ENCODE measurements at regions not wholly inside any gene's neighbourhood (a gene's known extent, or its start where the extent isn't known, plus 50 kb on each side); places are given as distances from the start of the nearest gene placed in this dataset.
A peak's percentile ranks its signal among the peaks of the same experiment; 100 is the strongest.

GRCh38 chr1:239603530-239603929, 217.2 kb downstream of the CHRM3 start:
- DNase-seq: no peak

- DNase-seq: no peak
Measured at GRCh38 chr1:239606850-239607400, 220.6 kb downstream of the CHRM3 start.

DNA sequence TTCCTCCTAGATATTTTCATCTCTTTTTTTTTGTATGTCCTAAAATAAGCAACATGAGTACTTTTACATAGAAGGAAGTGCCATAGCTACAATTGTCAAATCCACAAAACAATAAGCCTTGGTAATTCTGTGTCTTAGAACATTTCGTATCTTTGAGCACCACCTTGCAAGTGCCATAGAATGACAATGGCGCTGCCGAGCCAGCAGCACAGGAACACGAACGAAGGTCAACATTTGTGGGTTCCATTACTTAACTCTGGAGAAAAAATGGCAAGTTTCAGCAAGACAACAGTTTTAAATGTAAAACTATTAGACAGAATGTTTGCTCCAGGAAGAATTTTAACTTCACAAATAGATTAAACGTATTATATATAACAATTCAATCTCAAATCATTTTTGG, 222.1 kb downstream of the CHRM3 start:
- DNase-seq: no peak

DNA sequence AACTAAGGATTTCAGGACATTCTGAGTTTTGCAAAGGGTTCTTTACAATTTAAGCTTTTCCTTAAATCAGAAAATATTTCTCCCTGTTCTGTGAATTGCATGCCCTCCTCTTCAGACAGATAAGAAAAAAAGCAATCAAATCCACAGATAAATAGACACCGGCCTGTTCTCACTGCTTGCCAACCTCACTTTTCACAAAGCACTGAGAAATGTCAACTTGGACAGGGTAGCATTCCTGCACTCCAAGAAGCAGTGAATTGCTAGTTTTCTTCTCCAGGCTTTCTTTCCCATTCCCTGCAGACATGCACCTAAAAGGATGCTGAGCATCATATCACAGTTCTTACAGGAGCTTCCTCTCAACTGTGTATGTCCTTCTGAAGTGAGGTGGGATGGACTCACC, 226.0 kb downstream of the CHRM3 start:
- DNase-seq: no peak

- DNase-seq: no peak
Measured at GRCh38 chr1:239616673-239617072, 230.3 kb downstream of the CHRM3 start.

DNA sequence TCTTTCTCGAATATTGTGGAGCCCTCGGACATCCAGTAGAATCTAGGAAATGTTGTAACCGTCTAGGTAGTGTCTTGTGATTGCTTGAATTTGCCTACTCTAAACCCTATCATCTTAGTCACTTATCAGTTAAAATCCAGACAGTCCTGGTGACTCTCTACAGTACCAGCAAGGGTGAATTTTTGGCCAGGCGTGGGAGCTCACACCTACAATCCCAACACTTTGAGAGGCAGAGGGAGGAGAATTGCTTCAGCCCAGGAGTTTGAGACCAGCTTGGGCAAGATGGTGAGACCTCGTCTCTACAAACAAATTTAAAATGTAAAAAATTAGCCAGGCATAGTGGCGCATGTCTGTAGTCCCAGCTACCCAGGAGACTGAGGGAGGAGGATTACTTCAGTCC, 230.9 kb downstream of the CHRM3 start:
- DNase-seq: no peak

GRCh38 chr1:239617731-239618130, 231.4 kb downstream of the CHRM3 start:
- no peak for DNase-seq

DNA sequence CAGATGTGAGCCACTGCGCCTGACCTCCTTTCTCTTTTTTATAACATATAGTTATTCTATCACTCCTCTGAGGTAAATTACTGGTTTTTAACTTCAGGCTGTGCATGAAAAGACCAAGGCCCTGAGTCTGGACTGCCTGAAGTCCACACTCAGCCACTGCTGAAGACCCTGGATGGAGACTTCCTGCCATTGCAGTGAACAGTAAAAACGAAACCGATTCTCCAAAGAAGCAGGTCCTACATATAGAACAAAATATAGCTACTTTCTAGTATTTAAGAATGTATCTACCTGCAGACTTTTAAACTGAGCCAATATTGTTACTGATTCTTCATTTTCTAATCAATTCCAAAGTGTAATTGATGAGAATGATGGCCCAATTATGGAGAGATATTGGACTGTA, 232.8 kb downstream of the CHRM3 start:
- no peak for DNase-seq

DNA sequence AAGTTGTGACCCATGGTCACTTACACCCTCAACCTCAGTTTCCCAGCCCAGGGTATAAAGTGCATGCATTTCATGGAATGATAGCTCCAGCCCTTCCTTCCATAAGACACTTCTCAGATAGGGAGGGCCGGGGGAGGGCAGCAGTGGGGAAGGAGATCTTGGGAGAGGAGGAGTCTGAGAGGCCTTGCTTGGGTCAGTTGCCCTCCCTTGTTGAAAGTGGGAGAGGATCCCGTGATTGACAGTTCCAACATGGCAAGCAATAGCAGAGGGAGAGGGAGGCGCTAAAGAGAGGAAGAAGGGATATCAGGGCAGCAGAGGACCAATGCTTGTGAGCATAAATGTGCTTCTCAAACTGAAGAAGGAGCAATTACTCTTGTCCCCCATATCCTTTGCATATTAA, 244.4 kb downstream of the CHRM3 start:
- DNase-seq: no peak

- no peak for DNase-seq
Measured at GRCh38 chr1:239633432-239633831, 247.1 kb downstream of the CHRM3 start.

DNA sequence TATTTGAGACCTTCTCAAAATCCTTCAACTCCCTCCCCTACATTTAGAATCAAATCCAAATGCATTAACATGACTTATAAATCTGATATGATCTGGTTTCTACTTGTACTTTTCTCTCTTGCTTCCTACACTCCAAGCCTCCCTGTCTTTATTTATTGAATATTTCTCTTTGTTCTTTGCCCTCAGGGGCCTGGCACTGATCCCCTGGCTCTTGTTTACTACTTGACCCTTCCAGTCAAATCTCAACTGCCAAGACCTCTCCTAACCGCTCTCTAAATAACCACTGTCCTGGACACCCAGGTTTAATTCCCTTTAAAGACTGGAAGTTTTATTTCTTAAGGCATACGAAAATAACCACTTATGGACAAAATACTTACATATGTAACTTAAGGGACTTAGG, 248.9 kb downstream of the CHRM3 start:
- no peak for DNase-seq

DNA sequence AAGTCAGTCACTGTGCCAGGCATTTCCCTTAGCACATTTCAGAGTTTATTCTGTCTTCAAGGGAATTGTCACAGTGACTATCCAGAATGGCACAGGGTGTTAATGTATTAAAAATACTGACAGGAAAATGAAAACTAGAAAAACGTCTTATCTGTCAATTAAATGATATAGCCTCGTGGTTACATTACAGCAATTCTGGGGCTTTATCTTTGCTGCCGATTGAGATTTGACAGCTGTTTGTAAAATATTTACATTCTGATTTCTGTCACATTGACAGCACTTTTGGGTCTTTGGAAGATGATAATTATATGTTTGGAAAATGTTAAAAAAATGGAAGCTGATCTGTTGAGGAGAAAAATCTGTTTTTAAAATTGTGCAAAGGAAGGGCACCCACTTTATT, 250.0 kb downstream of the CHRM3 start:
- no peak for DNase-seq

DNA sequence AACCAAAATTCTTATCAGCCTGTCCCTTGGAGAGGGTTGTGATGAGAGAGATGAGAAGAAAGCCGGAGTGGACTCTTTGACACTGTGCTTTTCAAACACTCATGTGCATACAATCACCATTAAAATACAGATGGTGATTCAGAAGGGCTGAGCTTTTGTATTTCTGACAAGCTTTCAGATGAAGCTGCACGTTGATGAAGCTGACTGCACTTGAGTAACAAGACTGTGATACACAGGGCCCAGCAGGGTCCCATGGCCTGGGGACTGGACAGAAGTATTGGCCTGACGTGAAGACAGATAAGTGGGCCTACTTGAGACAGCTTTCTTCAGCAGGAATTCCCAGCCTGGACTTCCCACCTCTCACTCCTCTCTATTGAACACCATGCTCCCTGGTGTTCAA, 258.2 kb downstream of the CHRM3 start:
- no peak for DNase-seq

GRCh38 chr1:239647045-239647444, 260.7 kb downstream of the CHRM3 start:
- DNase-seq: no peak

DNA sequence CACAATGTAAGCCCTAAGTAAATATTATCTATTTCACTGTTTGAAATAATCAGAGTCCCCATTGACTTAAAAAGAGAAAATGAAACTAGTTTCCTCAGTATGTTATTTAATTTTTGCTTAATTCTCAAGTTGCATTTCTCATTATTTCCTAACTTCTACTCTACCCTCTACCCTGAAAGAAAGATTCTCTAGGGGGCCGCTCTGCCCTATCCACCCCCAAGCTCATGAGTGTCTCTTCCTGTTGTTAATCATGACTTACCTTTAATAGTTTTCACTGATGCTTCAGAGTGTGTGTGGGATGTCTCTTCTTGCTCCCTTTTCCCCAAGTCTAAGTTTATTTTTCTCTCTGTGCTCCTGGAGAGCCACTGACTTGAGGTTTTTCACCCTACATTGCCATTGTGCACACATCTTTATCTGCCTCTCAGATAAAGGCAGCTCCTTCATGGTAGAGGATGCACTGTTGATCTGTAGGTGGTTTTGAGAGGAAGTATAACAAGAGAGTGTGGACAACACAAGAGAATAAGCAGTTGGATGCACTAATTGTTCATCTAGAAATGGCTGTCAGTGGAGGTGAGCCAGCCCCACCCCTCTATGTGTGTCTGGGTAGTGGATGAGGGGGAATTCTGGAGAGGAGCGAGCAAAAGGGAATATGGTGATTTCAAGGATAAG, 261.7 kb downstream of the CHRM3 start:
- no peak for DNase-seq

GRCh38 chr1:239655023-239655422, 268.7 kb downstream of the CHRM3 start:
- no peak for DNase-seq

- DNase-seq: no peak
Measured at GRCh38 chr1:239657291-239657690, 270.9 kb downstream of the CHRM3 start.

- DNase-seq: no peak
Measured at GRCh38 chr1:239662950-239663349, 276.6 kb downstream of the CHRM3 start.

DNA sequence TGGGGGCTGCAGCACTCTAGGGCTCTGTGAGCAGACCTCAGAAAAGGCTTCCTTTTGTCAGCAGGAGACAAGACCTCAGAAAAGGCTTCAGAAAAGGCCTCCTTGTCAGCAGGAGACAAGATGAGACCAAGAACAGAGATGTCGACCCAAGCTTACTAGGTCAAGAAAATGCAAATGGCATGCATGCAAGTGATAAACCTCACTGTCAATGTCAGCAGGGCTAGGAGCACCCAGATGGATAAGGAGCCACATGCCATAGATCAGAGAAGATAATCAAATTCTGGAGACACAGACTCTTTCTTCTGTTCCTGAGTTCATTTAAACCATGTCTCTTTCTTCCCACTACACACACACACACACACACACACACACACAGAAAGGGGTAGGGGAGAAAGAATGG, 285.9 kb downstream of the CHRM3 start:
- DNase-seq: no peak

DNA sequence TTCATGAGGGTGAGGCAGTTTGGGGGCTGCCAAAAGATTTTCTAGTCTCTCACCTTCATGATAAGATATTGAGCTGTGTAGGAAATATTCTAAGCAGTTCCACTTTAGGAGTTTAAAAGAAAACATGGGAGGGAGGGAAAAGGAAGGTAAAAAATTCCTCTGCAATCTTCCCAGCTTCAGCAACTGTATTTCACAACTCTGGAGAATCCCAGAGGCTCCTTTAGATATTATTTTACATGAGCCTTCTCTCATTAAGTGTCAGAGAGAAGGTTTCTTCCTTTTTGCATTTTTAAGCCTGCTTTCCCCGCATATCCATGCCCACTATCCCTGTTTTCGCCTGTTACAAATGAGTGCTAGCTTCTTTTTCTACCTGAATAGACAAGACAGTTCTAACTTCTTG, 289.4 kb downstream of the CHRM3 start:
- DNase-seq: no peak

GRCh38 chr1:239676522-239677273, 290.3 kb downstream of the CHRM3 start:
- DNase-seq: no peak

- no peak for DNase-seq
Measured at GRCh38 chr1:239677362-239677761, 291.0 kb downstream of the CHRM3 start.

DNA sequence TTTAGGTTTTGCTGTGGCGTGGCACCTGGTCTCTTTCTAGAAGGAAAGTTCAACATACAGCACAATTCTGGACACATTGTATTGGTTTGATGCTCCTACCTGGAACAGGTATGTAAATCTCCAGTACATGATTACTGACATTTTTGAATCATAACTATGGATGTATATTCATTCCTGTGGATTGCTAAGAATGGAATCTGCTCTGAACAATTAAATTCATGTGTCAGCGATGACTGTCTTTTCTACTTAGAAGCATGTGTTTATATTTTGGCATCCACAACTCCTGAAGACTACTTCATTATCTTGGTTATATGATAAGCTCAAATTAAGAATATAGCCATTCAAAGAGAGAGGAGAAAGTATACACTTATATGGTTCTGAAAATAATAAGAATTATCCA, 291.8 kb downstream of the CHRM3 start:
- no peak for DNase-seq

DNA sequence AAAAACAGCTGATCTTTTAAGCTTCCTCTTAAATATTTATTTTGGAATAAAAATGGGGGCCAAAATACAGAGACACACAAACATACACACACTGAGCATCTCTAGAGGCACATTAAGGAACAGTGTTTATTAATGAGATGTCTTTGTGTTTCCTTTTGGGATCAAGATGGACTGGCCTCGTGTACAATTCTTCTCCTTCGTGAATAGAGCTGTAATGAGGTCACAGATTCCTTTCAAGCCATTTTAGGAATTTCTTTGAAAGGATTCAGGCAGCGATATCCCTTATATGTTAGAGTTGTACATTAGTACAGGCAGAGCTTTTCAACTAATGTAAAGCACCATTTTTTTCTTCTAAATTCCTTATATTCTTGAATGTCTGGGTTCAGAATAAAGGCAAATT, 295.7 kb downstream of the CHRM3 start:
- no peak for DNase-seq

- DNase-seq: peak; percentile 41
Measured at GRCh38 chr1:239682960-239683359, 296.6 kb downstream of the CHRM3 start.

Data from NCI-H69 (cell line).